ENCODE measurements at regions not wholly inside any gene's neighbourhood (a gene's known extent, or its start where the extent isn't known, plus 50 kb on each side); places are given as distances from the start of the nearest gene placed in this dataset.

DNA sequence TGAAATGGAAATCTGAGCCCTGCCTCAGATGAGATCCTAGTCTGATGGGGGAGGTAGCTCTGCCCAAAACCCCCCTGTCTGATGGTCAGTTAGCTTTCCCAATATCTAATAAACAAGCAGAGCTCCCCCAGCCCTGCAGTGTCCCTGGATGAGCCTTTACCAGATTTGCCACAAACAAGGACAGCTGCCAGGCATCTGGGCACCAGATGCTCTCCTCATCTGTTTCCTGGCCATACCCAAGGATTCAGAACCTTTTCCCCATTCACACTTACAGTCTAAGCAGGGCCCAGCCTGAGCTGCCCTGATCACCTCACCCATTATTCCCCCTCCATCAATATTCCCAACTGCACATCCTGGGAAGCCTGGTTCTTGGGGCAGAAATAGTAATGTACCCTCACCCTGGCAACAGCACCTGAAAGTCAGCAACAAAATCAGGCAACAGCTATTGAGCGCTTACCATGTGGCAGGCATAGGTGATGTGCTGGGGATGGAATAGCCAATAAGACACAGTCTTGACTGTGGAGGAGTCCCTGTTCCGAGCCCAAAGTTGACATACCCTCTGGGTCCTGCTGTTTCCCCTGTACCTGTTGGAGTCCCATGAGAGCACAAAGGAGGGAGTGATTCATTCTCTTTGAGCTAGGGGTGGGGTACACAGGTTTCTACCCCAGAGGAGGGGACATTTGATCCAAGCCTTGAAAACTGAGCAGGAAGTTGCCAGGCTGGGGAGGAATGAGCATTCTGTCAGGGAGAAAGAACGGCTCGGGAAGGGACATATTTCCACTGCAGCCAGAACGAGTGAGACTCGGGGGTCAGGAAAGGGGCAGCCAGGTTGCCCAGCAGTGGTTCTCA is 147.4 kb downstream of the TMEM132E start:
- DNase-seq = peak in 1 of 3 donors; percentile 21
- WGBS (ENCODE audit: insufficient coverage, low coverage, low lambda C conversion rate, missing lambda C conversion rate) = 44% methylated on average over 3 of the region's 6 CpGs
- TF ChIP-seq POLR2A (IDR thresholded peaks at IDR 0.05) = no peak
- TF ChIP-seq, protein P1, sequence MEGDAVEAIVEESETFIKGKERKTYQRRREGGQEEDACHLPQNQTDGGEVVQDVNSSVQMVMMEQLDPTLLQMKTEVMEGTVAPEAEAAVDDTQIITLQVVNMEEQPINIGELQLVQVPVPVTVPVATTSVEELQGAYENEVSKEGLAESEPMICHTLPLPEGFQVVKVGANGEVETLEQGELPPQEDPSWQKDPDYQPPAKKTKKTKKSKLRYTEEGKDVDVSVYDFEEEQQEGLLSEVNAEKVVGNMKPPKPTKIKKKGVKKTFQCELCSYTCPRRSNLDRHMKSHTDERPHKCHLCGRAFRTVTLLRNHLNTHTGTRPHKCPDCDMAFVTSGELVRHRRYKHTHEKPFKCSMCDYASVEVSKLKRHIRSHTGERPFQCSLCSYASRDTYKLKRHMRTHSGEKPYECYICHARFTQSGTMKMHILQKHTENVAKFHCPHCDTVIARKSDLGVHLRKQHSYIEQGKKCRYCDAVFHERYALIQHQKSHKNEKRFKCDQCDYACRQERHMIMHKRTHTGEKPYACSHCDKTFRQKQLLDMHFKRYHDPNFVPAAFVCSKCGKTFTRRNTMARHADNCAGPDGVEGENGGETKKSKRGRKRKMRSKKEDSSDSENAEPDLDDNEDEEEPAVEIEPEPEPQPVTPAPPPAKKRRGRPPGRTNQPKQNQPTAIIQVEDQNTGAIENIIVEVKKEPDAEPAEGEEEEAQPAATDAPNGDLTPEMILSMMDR (IDR thresholded peaks at IDR 0.05) = no peak

GRCh38 chr17:34725725-34726124 is 146.3 kb downstream of the TMEM132E start:
- Histone ChIP-seq H3K4me1 (no peaks in the 10 kb centered on the region), H3K27ac (no peak overlapping the region), H3K27me3 (no peaks in the 10 kb centered on the region), H3K36me3 (no peaks in the 10 kb centered on the region), H3K9me3 (no peaks in the 10 kb centered on the region), H3K4me3 (no peak overlapping the region)
- intact Hi-C loops (cut with DNase I) = no loop called here
- ATAC-seq (no peak), DNase-seq (peak in 1 of 3 donors; percentile 5)
- 0% methylated on average over 1 of the region's 3 CpGs for WGBS (ENCODE audit: insufficient coverage, low coverage, low lambda C conversion rate, missing lambda C conversion rate)
- TF ChIP-seq, protein P1 (IDR thresholded peaks at IDR 0.05) = no peak
- TF ChIP-seq POLR2A (IDR thresholded peaks at IDR 0.05) = no peak

More for the DNA sequence above, 147.4 kb downstream of the TMEM132E start:
- H3K4me3 ChIP-seq = no peak overlapping the region
- no peak overlapping the region for H3K27ac ChIP-seq
- H3K9me3 ChIP-seq = no peaks in the 10 kb centered on the region
- no peaks in the 10 kb centered on the region for H3K36me3 ChIP-seq
- ATAC-seq = no peak
- no peaks in the 10 kb centered on the region for H3K4me1 ChIP-seq
- H3K27me3 ChIP-seq = no peaks in the 10 kb centered on the region
- intact Hi-C loops (cut with DNase I) = no loop called here

- no peaks in the 10 kb centered on the region for H3K9me3 ChIP-seq
- no peak overlapping the region for H3K4me3 ChIP-seq
- WGBS (ENCODE audit: insufficient coverage, low coverage, low lambda C conversion rate, missing lambda C conversion rate) = 29% methylated on average over 1 of the region's 2 CpGs
- no peaks in the 10 kb centered on the region for H3K36me3 ChIP-seq
- ATAC-seq = no peak
- H3K27me3 ChIP-seq = no peaks in the 10 kb centered on the region
- H3K27ac ChIP-seq = no peak overlapping the region
- DNase-seq = peak in 1 of 3 donors; percentile 23
- no peaks in the 10 kb centered on the region for H3K4me1 ChIP-seq
- intact Hi-C loops (cut with DNase I) = no loop called here
- TF ChIP-seq, protein P1 (IDR thresholded peaks at IDR 0.05) = no peak
- TF ChIP-seq POLR2A (IDR thresholded peaks at IDR 0.05) = no peak
These were observed 145.6 kb downstream of the TMEM132E start for GRCh38 chr17:34725008-34725407.

- no peaks in the 10 kb centered on the region for H3K36me3 ChIP-seq
- peak in 1 of 3 donors; percentile 17 for DNase-seq
- 60% methylated on average over 3 of the region's 10 CpGs for WGBS (ENCODE audit: insufficient coverage, low coverage, low lambda C conversion rate, missing lambda C conversion rate)
These were observed 144.5 kb downstream of the TMEM132E start for GRCh38 chr17:34723875-34724274.

More at GRCh38 chr17:34723875-34724274, 144.5 kb downstream of the TMEM132E start:
- no peak overlapping the region for H3K27ac ChIP-seq
- H3K27me3 ChIP-seq = no peaks in the 10 kb centered on the region
- no peaks in the 10 kb centered on the region for H3K9me3 ChIP-seq
- no peak overlapping the region for H3K4me3 ChIP-seq
- H3K4me1 ChIP-seq = no peaks in the 10 kb centered on the region
- intact Hi-C loops (cut with DNase I) = no loop called here
- TF ChIP-seq, protein P1 (IDR thresholded peaks at IDR 0.05) = no peak
- no peak for TF ChIP-seq POLR2A (IDR thresholded peaks at IDR 0.05)
- ATAC-seq = no peak

Measured in right lobe of liver (tissue), 6 donors.